CD14-positive monocyte (primary cell): ENCODE measurements at regions not wholly inside any gene's neighbourhood (a gene's known extent, or its start where the extent isn't known, plus 50 kb on each side); places are given as distances from the start of the nearest gene placed in this dataset.

Experiments used
- DNase-seq, 3 donors: peaks; one replicate each; pipeline ENCODE4 v3.0.0-alpha.2; 2011 to 2022
- H2AFZ ChIP-seq: 2 replicates; pipeline ENCODE4 v1.6.0; 2012; ENCODE audit warnings: mild to moderate bottlenecking, low read depth, low read length, inconsistent platforms; ENCODE audit not compliant: insufficient read depth, poor library complexity, severe bottlenecking
- H3K27ac ChIP-seq, 2 donors: 1 replicate in 1 of 2; 2 replicates in 1 of 2; pipeline ENCODE4 v1.5.1; 2012 to 2013; ENCODE audit warnings: low read length in 2 of 2, control low read depth in 1 of 2, inconsistent platforms in 1 of 2, low read depth in 1 of 2, mild to moderate bottlenecking in 1 of 2
- H3K27me3 ChIP-seq, 2 donors: one replicate each; pipeline versions ENCODE4 v1.6.0 to v1.6.1; 2011 to 2013; ENCODE audit warnings: low read length in 2 of 2; ENCODE audit not compliant: control insufficient read depth in 2 of 2, insufficient read depth in 2 of 2
- H3K36me3 ChIP-seq, 2 donors: replicated peaks in 1 of 2; 1 replicate in 1 of 2; 2 replicates in 1 of 2; pipeline versions ENCODE4 v1.5.1 to v1.6.1; 2012 to 2013; ENCODE audit warnings: low read length in 2 of 2, control low read depth in 1 of 2, inconsistent platforms in 1 of 2, mild to moderate bottlenecking in 1 of 2; ENCODE audit not compliant: insufficient read depth in 2 of 2, control insufficient read depth in 1 of 2
- H3K4me1 ChIP-seq, 2 donors: 1 replicate in 1 of 2; 2 replicates in 1 of 2; pipeline versions ENCODE4 v1.5.1 to v1.6.1; 2012 to 2013; ENCODE audit warnings: low read length in 2 of 2, control low read depth in 1 of 2, inconsistent platforms in 1 of 2, mild to moderate bottlenecking in 1 of 2, moderate library complexity in 1 of 2; ENCODE audit not compliant: insufficient read depth in 2 of 2, control insufficient read depth in 1 of 2
- H3K4me2 ChIP-seq: replicated peaks from 2 replicates; pipeline ENCODE3; 2012; ENCODE audit warnings: low read length, moderate library complexity, mild to moderate bottlenecking; ENCODE audit not compliant: poor library complexity, severe bottlenecking; ENCODE audit errors: extremely low read depth
- H3K4me3 ChIP-seq, 3 experiments: fragments of 200-600 bp in 1 of 3; sonication (generic) in 1 of 3; replicated peaks in 1 of 3; 1 replicate in 2 of 3; 2 replicates in 1 of 3; pipeline ENCODE4 v1.5.1; 2011 to 2013; ENCODE audit warnings: low read length in 3 of 3, mild to moderate bottlenecking in 3 of 3, control low read depth in 2 of 3, low read depth in 2 of 3, inconsistent platforms in 1 of 3, moderate library complexity in 1 of 3
- H3K79me2 ChIP-seq: 2 replicates; pipeline ENCODE4 v1.6.0; 2012; ENCODE audit warnings: mild to moderate bottlenecking, control low read depth, inconsistent platforms, low read length, moderate library complexity; ENCODE audit not compliant: insufficient read depth
- H3K9ac ChIP-seq: 2 replicates; pipeline ENCODE4 v1.6.0; 2017; ENCODE audit warnings: low read length, mild to moderate bottlenecking; ENCODE audit not compliant: insufficient read depth, poor library complexity, severe bottlenecking
- H3K9me3 ChIP-seq, 2 donors: replicated peaks in 1 of 2; 1 replicate in 1 of 2; 2 replicates in 1 of 2; pipeline versions ENCODE4 v1.5.1 to v1.6.1; 2012 to 2013; ENCODE audit warnings: low read length in 2 of 2, control low read depth in 1 of 2; ENCODE audit not compliant: control insufficient read depth in 1 of 2, insufficient read depth in 1 of 2
- H4K20me1 ChIP-seq: 2 replicates; pipeline ENCODE4 v1.6.0; 2012; ENCODE audit warnings: mild to moderate bottlenecking, low read length, control low read depth, moderate library complexity; ENCODE audit not compliant: insufficient read depth
- H3K27ac Mint-ChIP-seq, 7 donors: one replicate each; pipeline ENCODE4 v1.8.0; 2020; ENCODE audit warnings: mild to moderate bottlenecking in 7 of 7, mixed read lengths in 7 of 7, moderate library complexity in 6 of 7, inconsistent platforms in 2 of 7
- H3K27me3 Mint-ChIP-seq, 3 donors: one replicate each; pipeline ENCODE4 v1.8.0; 2021 to 2022; ENCODE audit warnings: low read depth in 3 of 3, mild to moderate bottlenecking in 3 of 3, mixed read lengths in 3 of 3, moderate library complexity in 3 of 3, inconsistent platforms in 1 of 3
- H3K36me3 Mint-ChIP-seq, 2 donors: one replicate each; pipeline ENCODE4 v1.8.0; 2020; ENCODE audit warnings: mixed read lengths in 2 of 2, inconsistent platforms in 1 of 2, mild to moderate bottlenecking in 1 of 2
- H3K4me1 Mint-ChIP-seq: one replicate; pipeline ENCODE4 v1.8.0; 2020; ENCODE audit warnings: mild to moderate bottlenecking, mixed read lengths
- H3K4me3 Mint-ChIP-seq, 2 donors: one replicate each; pipeline ENCODE4 v1.8.0; 2020; ENCODE audit warnings: mild to moderate bottlenecking in 2 of 2, mixed read lengths in 2 of 2, moderate library complexity in 1 of 2
- H3K9me3 Mint-ChIP-seq, 7 donors: one replicate each; pipeline ENCODE4 v1.8.0; 2020 to 2022; ENCODE audit warnings: mixed read lengths in 7 of 7, mild to moderate bottlenecking in 6 of 7, moderate library complexity in 6 of 7, inconsistent platforms in 2 of 7
- CTCF ChIP-seq: fragments of 200-600 bp; IDR thresholded peaks from one replicate; pipeline ENCODE4 v1.8.0; 2022; ENCODE audit warnings: antibody characterized with exemption, mild to moderate bottlenecking
- intact Hi-C, 2 donors: fragments of 100-400 bp; cut with micrococcal nuclease; formaldehyde crosslinking; loops; one replicate each; pipeline versions ENCODE4 v1.15.0 to v1.15.1; 2023

- no peaks in the 10 kb centered on the region for H3K4me1 ChIP-seq
- no peak for DNase-seq
- no peak overlapping the region for H3K27ac ChIP-seq
- H3K9me3 ChIP-seq: no peaks in the 10 kb centered on the region
- H3K36me3 Mint-ChIP-seq: no peaks in the 10 kb centered on the region
- no peaks in the 10 kb centered on the region for H3K27me3 Mint-ChIP-seq
- H3K79me2 ChIP-seq: no peaks in the 10 kb centered on the region
- H4K20me1 ChIP-seq: no peaks in the 10 kb centered on the region
- H3K4me1 Mint-ChIP-seq: no peaks in the 10 kb centered on the region
- H2AFZ ChIP-seq: no peak overlapping the region
- H3K4me3 Mint-ChIP-seq: no peak overlapping the region
- peaks cover 0 to 4% (median 2%) of the 10 kb centered on the region in 7 donors for H3K9me3 Mint-ChIP-seq
- no peaks in the 10 kb centered on the region for H3K36me3 ChIP-seq
- intact Hi-C loops: no loop called here
- H3K9ac ChIP-seq: no peak overlapping the region
- no peak overlapping the region for H3K27ac Mint-ChIP-seq
- H3K27me3 ChIP-seq: no peaks in the 10 kb centered on the region
- H3K4me3 ChIP-seq: no peak overlapping the region
- H3K4me2 ChIP-seq: no peak overlapping the region
- no peak for TF ChIP-seq CTCF
Observed at GRCh38 chr18:68330658-68331057, 384.2 kb downstream of the TMX3 start.

GRCh38 chr18:68323921-68324320 lies 391.0 kb downstream of the TMX3 start:
- no peak for DNase-seq
- Histone ChIP-seq H3K36me3 (no peaks in the 10 kb centered on the region), H3K4me1 (no peaks in the 10 kb centered on the region), H3K79me2 (no peaks in the 10 kb centered on the region), H3K9me3 (no peaks in the 10 kb centered on the region), H3K27me3 (no peaks in the 10 kb centered on the region), H4K20me1 (no peaks in the 10 kb centered on the region), H2AFZ (no peak overlapping the region), H3K4me3 (no peak overlapping the region), H3K4me2 (no peak overlapping the region), H3K9ac (no peak overlapping the region), H3K27ac (no peak overlapping the region)
- Mint-ChIP-seq H3K4me3 (no peak overlapping the region), H3K9me3 (peaks cover 0 to 4% (median 0%) of the 10 kb centered on the region in 7 donors), H3K4me1 (no peaks in the 10 kb centered on the region), H3K27me3 (peaks cover 0 to 2% (median 0%) of the 10 kb centered on the region in 3 donors), H3K36me3 (no peaks in the 10 kb centered on the region), H3K27ac (no peak overlapping the region)
- intact Hi-C loops: no loop called here
- no peak for TF ChIP-seq CTCF
